IPS DF 6.9 (cell line): ENCODE measurements at regions not wholly inside any gene's neighbourhood (a gene's known extent, or its start where the extent isn't known, plus 50 kb on each side); places are given as distances from the start of the nearest gene placed in this dataset.
"Not testable (repeated sequence)": the region's sequence is repeated elsewhere in the genome, so short reads cannot be mapped to it uniquely, and the experiment has no call there.

Source experiments
- DNase-seq: peaks from one replicate; pipeline ENCODE4 v3.0.0-alpha.2; 2013; ENCODE audit warnings: low read depth, low spot score
- H3K27ac ChIP-seq: one replicate; pipeline ENCODE4 v1.5.1; 2013; ENCODE audit warnings: low read length, control low read depth
- H3K27me3 ChIP-seq: 2 replicates; pipeline ENCODE4 v1.6.1; 2013; ENCODE audit warnings: mild to moderate bottlenecking, low read length; ENCODE audit not compliant: control insufficient read depth, insufficient read depth
- H3K36me3 ChIP-seq: 2 replicates; pipeline ENCODE4 v1.6.1; 2013; ENCODE audit warnings: low read length; ENCODE audit not compliant: control insufficient read depth, insufficient read depth
- H3K4me1 ChIP-seq: 2 replicates; pipeline ENCODE4 v1.6.1; 2013; ENCODE audit warnings: low read length; ENCODE audit not compliant: control insufficient read depth, insufficient read depth
- H3K4me3 ChIP-seq: 2 replicates; pipeline ENCODE4 v1.5.1; 2013; ENCODE audit warnings: mild to moderate bottlenecking, low read length
- H3K9me3 ChIP-seq: 2 replicates; pipeline ENCODE4 v1.6.1; 2013; ENCODE audit warnings: low read length, inconsistent platforms; ENCODE audit not compliant: control insufficient read depth, insufficient read depth
- WGBS: extraction: QIAGEN DNeasy Blood & Tissue Kit; methylation state at CpG from one replicate; pipeline ENCODE4 v1.1.7; 2013; ENCODE audit warnings: mixed read lengths, missing lambda C conversion rate; ENCODE audit not compliant: insufficient read length, insufficient coverage; 5-methylcytosine and 5-hydroxymethylcytosine counted together

DNA sequence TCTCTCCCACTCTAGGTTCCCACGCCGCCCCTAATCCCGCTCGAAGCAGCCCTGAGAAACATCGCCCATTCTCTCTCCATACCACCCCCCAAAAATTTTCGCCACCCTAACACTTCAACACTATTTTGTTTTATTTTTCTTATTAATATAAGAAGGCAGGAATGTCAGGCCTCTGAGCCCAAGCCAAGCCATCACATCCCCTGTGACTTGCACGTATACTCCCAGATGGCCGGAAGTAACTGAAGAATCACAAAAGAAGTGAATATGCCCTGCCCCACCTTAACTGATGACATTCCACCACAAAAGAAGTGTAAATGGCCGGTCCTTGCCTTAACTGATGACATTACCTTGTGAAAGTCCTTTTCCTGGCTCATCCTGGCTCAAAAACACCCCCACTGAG, 127.2 kb upstream of the ADCY2 start:
- H3K36me3 ChIP-seq, H3K4me1 ChIP-seq, H3K27ac ChIP-seq, H3K27me3 ChIP-seq, DNase-seq, H3K4me3 ChIP-seq, H3K9me3 ChIP-seq: not testable (repeated sequence)
- no CpG with 5 or more reads among the region's 9 CpGs for WGBS

DNA sequence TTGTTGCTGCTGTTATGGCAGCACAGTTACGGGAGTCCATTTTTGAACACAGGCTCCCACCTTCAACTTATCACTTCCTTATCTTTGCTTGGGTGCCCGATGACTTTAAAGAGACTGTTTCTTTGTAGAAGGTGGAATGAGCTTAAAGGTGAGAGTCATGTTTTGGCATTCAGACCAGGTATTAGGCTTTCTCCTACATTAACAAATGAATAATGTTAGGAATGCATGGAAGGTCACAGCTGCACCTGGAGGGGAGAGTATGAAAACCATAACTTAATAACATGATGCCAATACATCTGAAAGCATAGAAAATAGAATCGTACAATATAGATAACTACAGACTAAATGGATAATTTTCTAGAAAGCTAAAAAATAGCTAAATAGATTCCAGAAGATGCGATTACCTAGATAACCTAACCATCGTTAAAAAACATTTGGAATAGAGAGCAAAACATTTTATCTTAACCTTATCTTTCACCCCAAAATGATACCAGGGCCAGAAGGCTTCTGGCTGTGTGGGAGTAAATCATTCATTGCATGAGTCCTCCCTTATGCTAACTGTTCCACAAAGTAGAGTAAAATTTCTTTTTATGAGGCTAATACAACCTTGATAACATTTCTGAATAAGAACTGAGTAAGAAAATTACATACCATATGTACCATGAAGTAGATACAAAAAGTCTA, 126.2 kb upstream of the ADCY2 start:
- Histone ChIP-seq H3K4me3 (no peak overlapping the region), H3K36me3 (no peaks in the 10 kb centered on the region), H3K4me1 (no peaks in the 10 kb centered on the region; the same call in 1 of the 2 replicates), H3K9me3 (no peaks in the 10 kb centered on the region), H3K27me3 (no peaks in the 10 kb centered on the region), H3K27ac (no peak overlapping the region)
- no CpG with 5 or more reads among the region's 5 CpGs for WGBS
- DNase-seq: no peak

DNA sequence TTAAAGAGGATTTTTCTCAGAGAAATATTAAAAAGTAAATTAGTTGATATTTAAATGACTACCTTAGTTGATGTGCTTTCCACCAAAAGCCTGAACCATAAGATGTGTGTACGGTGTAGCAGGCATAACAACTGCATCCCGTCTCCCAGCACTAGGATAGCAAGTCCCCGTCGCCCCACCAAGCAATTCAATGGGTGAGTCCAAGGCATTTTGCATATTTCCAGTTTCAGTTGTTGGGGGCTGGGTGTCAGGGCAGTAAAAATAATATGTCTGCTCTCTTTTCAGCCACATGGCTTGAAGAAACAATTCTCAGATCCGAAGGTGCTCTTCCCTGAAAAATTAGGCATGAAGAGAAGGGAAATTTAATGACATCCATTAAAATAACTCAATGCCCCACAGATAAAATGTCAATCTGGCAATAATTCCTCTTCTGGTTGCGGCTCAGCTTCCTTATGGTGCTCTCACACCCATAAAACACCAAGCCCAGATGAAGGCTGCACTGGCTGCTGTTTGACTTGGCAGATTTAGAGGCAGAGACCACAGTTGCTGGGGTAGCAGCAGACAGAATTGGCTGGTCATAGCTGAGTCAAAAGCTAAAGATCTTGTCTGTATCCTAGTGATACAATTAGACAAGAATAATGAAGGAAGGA, 124.4 kb upstream of the ADCY2 start:
- no peaks in the 10 kb centered on the region for H3K9me3 ChIP-seq
- no peaks in the 10 kb centered on the region for H3K36me3 ChIP-seq
- no peak overlapping the region for H3K27ac ChIP-seq
- H3K4me3 ChIP-seq: no peak overlapping the region
- DNase-seq: no peak
- no CpG with 5 or more reads among the region's 6 CpGs for WGBS
- no peaks in the 10 kb centered on the region for H3K27me3 ChIP-seq
- no peaks in the 10 kb centered on the region; the same call in 1 of the 2 replicates for H3K4me1 ChIP-seq

DNA sequence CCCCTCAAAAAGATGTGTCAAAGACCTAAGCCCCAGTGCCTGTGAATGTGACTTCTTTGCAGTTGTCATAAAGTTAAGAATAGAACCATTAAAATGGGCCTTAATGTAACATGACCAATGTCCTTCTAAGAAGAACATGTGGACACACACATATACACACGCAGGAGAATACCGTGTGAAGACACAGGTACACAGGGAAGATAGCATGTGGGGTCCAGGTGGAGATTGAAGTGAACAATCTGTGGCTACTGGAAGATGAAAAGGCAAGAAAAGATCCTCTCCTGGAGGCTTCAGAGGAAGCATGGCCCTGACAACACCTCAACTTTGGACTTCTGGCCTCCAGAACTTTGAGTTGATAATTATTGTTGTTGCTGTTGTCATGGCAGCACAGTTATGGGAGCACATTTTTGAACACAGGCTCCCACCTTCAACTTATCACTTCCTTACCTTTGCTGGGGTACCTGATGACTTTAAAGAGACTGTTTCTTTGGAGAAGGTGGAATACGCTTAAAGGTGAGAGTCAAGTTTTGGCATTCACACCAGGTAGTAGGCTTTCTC, 123.5 kb upstream of the ADCY2 start:
- no peaks in the 10 kb centered on the region for H3K9me3 ChIP-seq
- DNase-seq: no peak
- H3K4me1 ChIP-seq: no peaks in the 10 kb centered on the region; the same call in 1 of the 2 replicates
- H3K27ac ChIP-seq: no peak overlapping the region
- no CpG with 5 or more reads among the region's 3 CpGs for WGBS
- H3K4me3 ChIP-seq: no peak overlapping the region
- H3K27me3 ChIP-seq: no peaks in the 10 kb centered on the region
- H3K36me3 ChIP-seq: no peaks in the 10 kb centered on the region

DNA sequence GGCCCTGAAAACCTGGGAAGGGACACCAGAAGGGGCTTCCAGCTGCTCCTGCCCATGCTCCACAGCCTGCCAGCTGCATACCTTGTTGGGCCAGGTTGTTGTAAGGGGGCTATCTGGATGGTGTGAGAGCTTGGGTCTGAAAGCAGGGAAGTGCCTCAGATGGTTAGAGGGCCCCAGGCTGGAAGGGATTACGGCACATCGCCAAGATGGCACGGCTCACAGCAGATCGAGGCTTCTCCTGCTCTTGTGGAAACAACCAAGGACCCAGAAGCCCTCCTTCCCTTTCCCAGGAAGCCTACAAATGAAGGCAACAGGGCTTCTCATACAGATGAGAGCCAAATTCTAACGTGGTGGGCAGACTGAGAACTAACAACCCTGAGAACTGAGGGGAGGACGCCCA, 121.7 kb upstream of the ADCY2 start:
- DNase-seq: no peak
- Histone ChIP-seq H3K4me3 (no peak overlapping the region), H3K36me3 (no peaks in the 10 kb centered on the region), H3K27ac (no peak overlapping the region), H3K9me3 (no peaks in the 10 kb centered on the region), H3K4me1 (no peaks in the 10 kb centered on the region; the same call in 1 of the 2 replicates), H3K27me3 (no peaks in the 10 kb centered on the region)
- WGBS: no CpG with 5 or more reads among the region's 6 CpGs

DNA sequence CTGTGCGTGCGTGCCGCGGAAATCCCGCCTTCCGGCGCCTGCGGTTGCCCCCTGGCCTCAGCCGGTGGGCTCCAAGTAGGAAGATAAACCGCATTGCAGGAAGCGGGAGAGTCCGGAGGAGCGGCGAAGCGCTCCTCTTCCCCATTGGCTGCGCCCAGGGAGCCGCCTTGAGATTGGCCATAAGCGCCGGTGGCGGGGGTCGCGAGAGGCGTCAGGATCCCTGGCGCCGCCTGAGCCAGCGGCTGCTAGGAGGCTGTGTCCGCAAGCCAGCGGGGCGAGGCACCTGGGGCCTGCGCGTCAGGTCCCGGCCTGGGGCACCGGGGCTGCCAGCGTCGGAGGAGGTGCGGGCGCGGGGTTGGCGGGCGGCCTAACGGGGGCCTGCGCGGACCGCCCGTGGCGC, 106.3 kb upstream of the ADCY2 start:
- no CpG with 5 or more reads among the region's 46 CpGs for WGBS
- H3K27me3 ChIP-seq, DNase-seq: not testable (repeated sequence)

DNA sequence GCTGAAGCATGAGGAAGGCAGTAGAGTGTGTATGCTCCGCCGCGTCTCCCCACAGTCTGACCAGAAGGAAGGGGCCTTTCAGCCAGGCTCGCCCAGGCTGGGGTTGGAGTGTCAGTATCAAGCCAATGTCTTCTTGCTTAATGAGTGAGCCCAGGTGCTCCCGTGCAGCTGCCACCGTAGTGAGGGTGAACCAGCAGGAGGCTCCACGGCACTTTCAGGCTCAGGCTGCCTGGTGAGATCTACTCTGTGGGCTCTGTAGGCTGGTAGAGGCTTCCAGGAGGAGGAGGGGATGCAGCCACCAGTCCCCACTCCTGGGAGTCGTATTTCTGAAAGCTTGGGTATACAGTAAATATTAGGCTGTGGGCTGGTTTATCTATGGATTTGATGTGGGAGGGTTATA, 98.1 kb upstream of the ADCY2 start:
- WGBS: no CpG with 5 or more reads among the region's 8 CpGs
- not testable (repeated sequence) for H3K36me3 ChIP-seq, H3K4me1 ChIP-seq, H3K9me3 ChIP-seq, H3K27me3 ChIP-seq, DNase-seq, H3K4me3 ChIP-seq, H3K27ac ChIP-seq

More for the DNA sequence above, 106.3 kb upstream of the ADCY2 start:
- not testable (repeated sequence) for H3K36me3 ChIP-seq, H3K4me1 ChIP-seq, H3K9me3 ChIP-seq, H3K27ac ChIP-seq, H3K4me3 ChIP-seq

DNA sequence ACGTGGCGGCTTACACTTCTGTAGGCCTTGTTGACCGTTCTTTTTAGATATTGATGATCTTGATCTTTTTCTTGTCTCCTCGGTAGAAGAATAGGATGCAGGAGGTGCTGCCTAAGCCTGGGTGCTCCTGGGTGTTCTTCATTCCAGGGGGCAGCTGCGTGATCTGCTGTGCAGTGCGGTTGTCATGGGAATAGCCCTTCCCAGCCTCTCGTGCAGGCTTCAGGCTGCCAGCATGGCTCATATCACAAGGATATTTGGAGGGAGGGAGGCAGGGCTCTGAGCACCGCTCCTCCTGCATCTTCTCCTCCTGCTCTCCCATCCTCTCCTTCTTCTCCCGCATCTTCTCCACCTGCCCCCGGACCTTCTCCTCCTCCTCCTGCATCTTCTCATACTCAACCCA, 96.2 kb upstream of the ADCY2 start:
- not testable (repeated sequence) for H3K4me1 ChIP-seq, DNase-seq, H3K27ac ChIP-seq, H3K36me3 ChIP-seq, H3K27me3 ChIP-seq, H3K9me3 ChIP-seq, H3K4me3 ChIP-seq
- no CpG with 5 or more reads among the region's 10 CpGs for WGBS

DNA sequence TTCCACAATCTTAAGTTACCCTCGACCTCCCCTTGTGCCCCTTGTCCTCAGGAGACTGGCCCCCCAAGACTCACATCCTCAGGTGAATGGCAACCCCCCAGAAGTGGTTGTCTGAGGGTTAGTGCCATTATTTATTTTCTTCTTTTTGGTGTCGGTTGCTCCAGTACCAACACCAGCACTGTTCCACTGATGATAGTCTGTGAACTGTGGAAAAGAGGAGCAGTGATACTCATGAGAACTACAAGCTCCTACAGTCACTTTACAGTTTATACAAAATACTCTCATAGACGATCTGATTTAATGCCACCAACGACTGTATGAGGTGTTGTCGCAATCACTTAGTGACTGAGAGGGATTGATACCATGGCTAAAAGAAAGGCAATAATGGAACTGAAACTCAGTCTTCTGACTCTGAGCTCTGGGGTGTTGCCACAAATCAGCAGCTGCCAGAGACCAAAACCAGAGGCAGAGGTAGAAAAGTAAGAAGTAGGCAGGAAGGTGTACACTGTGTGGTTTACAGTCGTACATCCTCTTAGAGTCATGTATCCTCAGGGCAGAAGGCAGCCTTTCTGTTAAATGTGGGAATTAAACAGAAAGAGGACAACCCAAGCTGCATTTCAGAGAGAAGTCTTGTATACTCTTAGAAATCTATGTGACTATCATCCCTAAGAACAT, 90.8 kb upstream of the ADCY2 start:
- DNase-seq, H3K4me1 ChIP-seq, H3K4me3 ChIP-seq, H3K9me3 ChIP-seq, H3K27ac ChIP-seq, H3K27me3 ChIP-seq, H3K36me3 ChIP-seq: not testable (repeated sequence)
- no CpG with 5 or more reads among the region's 6 CpGs for WGBS

DNA sequence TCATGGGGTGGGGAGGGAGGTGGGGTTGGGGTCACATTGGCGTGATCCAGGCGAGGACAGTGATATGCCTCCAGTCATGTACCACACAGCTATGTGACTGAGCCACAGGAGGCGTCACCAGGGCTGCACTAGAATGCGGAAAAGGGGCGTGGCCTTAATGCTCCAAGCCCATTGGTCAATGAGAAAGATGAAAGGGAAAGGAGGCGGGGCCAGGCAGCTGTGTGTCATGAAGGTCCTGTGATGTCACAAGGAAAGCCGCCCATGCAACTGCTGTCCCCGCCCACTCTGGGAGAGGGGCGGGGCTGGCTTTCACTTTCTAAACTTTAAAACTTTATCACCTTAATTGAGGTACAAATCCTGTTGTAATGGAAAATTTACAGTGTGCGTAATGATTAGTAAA, 89.4 kb upstream of the ADCY2 start:
- WGBS: no CpG with 5 or more reads among the region's 10 CpGs
- not testable (repeated sequence) for DNase-seq, H3K27me3 ChIP-seq, H3K9me3 ChIP-seq, H3K4me1 ChIP-seq, H3K27ac ChIP-seq, H3K4me3 ChIP-seq, H3K36me3 ChIP-seq
